Stimulated activated naive B cell treated with anti-CD40 and anti-IgM and Interleukin-4, amounts not matched to agents 10 μg/mL and 1 μg/mL and 100 μg/mL, for 72 hours (primary cell): ENCODE measurements at regions not wholly inside any gene's neighbourhood (a gene's known extent, or its start where the extent isn't known, plus 50 kb on each side); places are given as distances from the start of the nearest gene placed in this dataset.
A peak's percentile ranks its signal among the peaks of the same experiment; 100 is the strongest.

Experiments used
- ATAC-seq, 2 donors: fragments of 150-1000 bp; cut with Tn5 transposase; replicated peaks; 2 replicates each; pipeline ENCODE4 v1.10.0; 2021; ENCODE audit warnings: moderate library complexity in 1 of 2
- DNase-seq: peaks from one replicate; pipeline ENCODE4 v3.0.0; 2021
- H3K27ac Mint-ChIP-seq: one replicate; pipeline ENCODE4 v1.8.0; 2022; ENCODE audit warnings: mild to moderate bottlenecking, mixed read lengths
- H3K27me3 Mint-ChIP-seq, 2 donors: one replicate each; pipeline ENCODE4 v1.8.0; 2022; ENCODE audit warnings: mixed read lengths in 2 of 2
- H3K36me3 Mint-ChIP-seq, 2 donors: one replicate each; pipeline ENCODE4 v1.8.0; 2022; ENCODE audit warnings: mixed read lengths in 2 of 2, mild to moderate bottlenecking in 1 of 2
- H3K4me1 Mint-ChIP-seq, 2 donors: one replicate each; pipeline ENCODE4 v1.8.0; 2022; ENCODE audit warnings: mixed read lengths in 2 of 2, mild to moderate bottlenecking in 1 of 2
- H3K4me3 Mint-ChIP-seq, 2 donors: one replicate each; pipeline ENCODE4 v1.8.0; 2022; ENCODE audit warnings: mild to moderate bottlenecking in 2 of 2, mixed read lengths in 2 of 2, moderate library complexity in 1 of 2
- H3K9me3 Mint-ChIP-seq, 2 donors: one replicate each; pipeline ENCODE4 v1.8.0; 2022; ENCODE audit warnings: mixed read lengths in 2 of 2, mild to moderate bottlenecking in 1 of 2

DNA sequence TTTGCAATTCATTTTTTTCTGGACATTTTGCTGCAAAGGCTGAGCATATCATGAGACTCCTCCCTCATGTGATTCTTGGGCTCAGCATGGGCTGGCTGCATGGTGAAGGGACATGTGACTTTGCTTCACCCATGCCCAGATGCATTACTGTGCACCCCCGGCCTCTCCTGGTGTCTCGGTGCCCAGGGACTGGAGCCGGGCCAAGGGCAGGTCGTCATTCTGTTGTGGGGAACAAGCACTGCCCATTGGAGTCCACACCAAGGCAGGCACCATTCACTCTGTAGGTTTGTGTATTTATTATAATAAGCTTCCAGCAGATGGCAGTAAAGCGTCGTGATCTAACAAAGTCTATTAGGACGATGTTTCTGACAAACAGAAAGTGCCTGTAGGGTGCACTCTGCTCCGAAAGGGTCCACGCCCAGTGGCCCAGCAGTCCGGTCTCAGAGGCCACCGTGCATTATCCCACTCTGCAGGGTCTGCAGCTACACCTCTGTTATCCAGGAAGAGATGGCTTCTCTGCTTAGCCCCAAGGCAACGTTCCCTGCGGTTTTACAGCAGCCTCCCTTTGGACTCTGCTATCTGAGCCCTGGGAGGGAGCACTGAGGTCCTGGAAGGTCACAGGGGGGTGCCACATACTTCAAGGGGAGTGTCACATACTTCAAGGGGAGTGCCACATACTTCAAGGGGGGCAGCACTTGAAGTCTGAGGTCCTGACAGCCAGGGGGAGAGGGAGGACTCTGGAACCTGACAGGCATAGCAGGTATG lies 219.6 kb downstream of the TSN start:
- Mint-ChIP-seq H3K4me3 (peak overlapping the region; percentile 61 to 79), H3K36me3 (no peaks in the 10 kb centered on the region), H3K27ac (peak overlapping the region; percentile 57), H3K9me3 (no peaks in the 10 kb centered on the region), H3K27me3 (peaks cover 7% of the 10 kb centered on the region in 2 donors), H3K4me1 (peaks cover 7 to 11% of the 10 kb centered on the region in 2 donors)
- ATAC-seq: peak; percentile 95 to 97
- peak; percentile 32 for DNase-seq

- no peaks in the 10 kb centered on the region for H3K36me3 Mint-ChIP-seq
- peaks cover 0 to 7% of the 10 kb centered on the region in 2 donors for H3K27me3 Mint-ChIP-seq
- DNase-seq (no peak), ATAC-seq (no peak)
- H3K4me3 Mint-ChIP-seq: no peak overlapping the region
- H3K4me1 Mint-ChIP-seq: peaks cover 7 to 11% of the 10 kb centered on the region in 2 donors
- peak overlapping the region; percentile 22 for H3K27ac Mint-ChIP-seq
- H3K9me3 Mint-ChIP-seq: no peaks in the 10 kb centered on the region
Measured at GRCh38 chr2:121976926-121977325, 221.5 kb downstream of the TSN start.

GRCh38 chr2:121977326-121977725 lies 221.9 kb downstream of the TSN start:
- peaks cover 7 to 11% of the 10 kb centered on the region in 2 donors for H3K4me1 Mint-ChIP-seq
- DNase-seq (no peak), ATAC-seq (no peak)
- H3K27me3 Mint-ChIP-seq: peaks cover 0 to 7% of the 10 kb centered on the region in 2 donors
- no peak overlapping the region for H3K4me3 Mint-ChIP-seq
- no peaks in the 10 kb centered on the region for H3K9me3 Mint-ChIP-seq
- H3K27ac Mint-ChIP-seq: no peak overlapping the region
- no peaks in the 10 kb centered on the region for H3K36me3 Mint-ChIP-seq

- Mint-ChIP-seq H3K4me3 (no peak overlapping the region), H3K9me3 (no peaks in the 10 kb centered on the region), H3K27ac (no peak overlapping the region), H3K36me3 (no peaks in the 10 kb centered on the region), H3K27me3 (peaks cover 0 to 4% of the 10 kb centered on the region in 2 donors), H3K4me1 (no peaks in the 10 kb centered on the region)
- no peak for ATAC-seq
- no peak for DNase-seq
Measured at GRCh38 chr2:121992700-121993099, 237.2 kb downstream of the TSN start.

DNA sequence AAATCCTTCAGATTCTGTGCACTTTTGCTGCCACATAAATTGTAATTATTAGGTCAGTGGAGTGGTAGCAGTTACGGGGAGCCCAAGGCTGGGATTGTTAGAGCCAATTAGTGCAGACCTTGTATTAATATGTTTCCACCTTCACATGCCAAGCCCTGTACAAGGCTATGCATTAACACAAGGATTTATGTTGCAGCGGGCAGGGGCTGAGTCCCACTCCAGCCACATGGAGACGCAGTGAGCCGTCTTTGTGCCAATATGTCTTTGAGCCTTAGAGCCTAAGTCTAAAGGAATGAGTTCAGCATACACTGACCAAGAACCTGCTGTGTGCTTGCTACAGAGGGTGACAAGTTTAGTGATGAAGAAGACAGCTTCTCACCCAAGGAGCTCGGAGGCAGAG lies 238.2 kb downstream of the TSN start:
- no peak overlapping the region for H3K27ac Mint-ChIP-seq
- ATAC-seq (no peak), DNase-seq (no peak)
- no peaks in the 10 kb centered on the region for H3K36me3 Mint-ChIP-seq
- H3K27me3 Mint-ChIP-seq: peaks cover 0 to 4% of the 10 kb centered on the region in 2 donors
- no peaks in the 10 kb centered on the region for H3K9me3 Mint-ChIP-seq
- no peaks in the 10 kb centered on the region for H3K4me1 Mint-ChIP-seq
- no peak overlapping the region for H3K4me3 Mint-ChIP-seq

DNA sequence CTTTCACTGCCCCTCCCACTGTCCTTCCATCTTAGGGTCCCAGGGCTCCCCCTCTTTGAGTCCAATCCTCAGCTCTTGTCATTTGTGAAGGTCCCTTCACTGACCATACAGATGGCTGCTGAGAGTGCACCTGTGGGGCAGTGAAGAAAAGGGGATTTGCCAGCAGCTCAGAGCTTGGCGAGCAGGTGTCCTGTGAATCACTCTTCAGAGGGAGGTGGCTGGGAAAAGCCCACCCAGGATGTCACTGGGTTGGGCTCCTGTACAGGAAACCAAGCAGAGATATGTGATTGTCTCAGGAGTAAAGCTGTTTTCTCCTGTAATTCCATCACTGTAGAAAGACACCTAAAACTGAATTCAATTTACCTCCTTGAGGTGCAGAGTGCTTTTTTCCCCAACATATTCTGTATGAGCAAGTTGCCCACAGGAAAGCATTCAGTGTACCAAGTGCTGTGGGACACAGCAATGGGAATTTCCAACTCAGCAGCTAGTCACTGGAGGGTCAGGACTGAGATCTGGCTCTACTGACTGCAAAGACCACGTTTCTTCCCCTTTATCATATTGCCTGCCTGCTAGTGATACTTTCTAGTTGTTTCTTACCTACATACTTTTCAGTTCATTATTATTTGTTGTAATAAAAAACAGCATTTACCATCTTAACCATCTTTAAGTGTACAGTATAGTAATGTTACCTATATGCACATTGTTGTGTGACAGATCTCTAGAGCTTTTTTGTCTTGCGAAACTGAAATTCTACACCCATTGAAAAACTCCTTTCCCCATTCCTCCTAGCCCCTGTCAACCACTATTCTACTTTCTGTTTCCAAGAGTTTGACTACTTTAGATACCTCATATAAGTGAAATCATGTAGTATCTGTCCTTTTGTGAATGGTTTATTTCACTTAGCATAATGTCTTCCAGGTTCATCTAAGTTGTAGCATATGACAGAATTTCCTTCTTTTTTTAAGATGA lies 239.1 kb downstream of the TSN start:
- Mint-ChIP-seq H3K27me3 (peaks cover 0 to 4% of the 10 kb centered on the region in 2 donors), H3K4me3 (no peak overlapping the region)

GRCh38 chr2:121998751-121999150 lies 243.3 kb downstream of the TSN start:
- DNase-seq (no peak), ATAC-seq (no peak)
- Mint-ChIP-seq H3K9me3 (no peaks in the 10 kb centered on the region), H3K36me3 (no peaks in the 10 kb centered on the region), H3K27ac (no peak overlapping the region), H3K27me3 (peaks cover 3 to 7% of the 10 kb centered on the region in 2 donors), H3K4me1 (peaks cover 0 to 2% of the 10 kb centered on the region in 2 donors), H3K4me3 (no peak overlapping the region)

More for the DNA sequence above, 239.1 kb downstream of the TSN start:
- no peaks in the 10 kb centered on the region for H3K36me3 Mint-ChIP-seq
- H3K27ac Mint-ChIP-seq: no peak overlapping the region
- no peaks in the 10 kb centered on the region for H3K9me3 Mint-ChIP-seq
- ATAC-seq (no peak), DNase-seq (no peak)
- no peaks in the 10 kb centered on the region for H3K4me1 Mint-ChIP-seq

GRCh38 chr2:121999264-121999663 lies 243.8 kb downstream of the TSN start:
- Mint-ChIP-seq H3K27ac (no peak overlapping the region), H3K4me1 (peaks cover 0 to 2% of the 10 kb centered on the region in 2 donors), H3K4me3 (no peak overlapping the region), H3K36me3 (no peaks in the 10 kb centered on the region), H3K9me3 (no peaks in the 10 kb centered on the region), H3K27me3 (peaks cover 3 to 7% of the 10 kb centered on the region in 2 donors)
- no peak for DNase-seq
- ATAC-seq: no peak

- Mint-ChIP-seq H3K36me3 (no peaks in the 10 kb centered on the region), H3K27ac (no peak overlapping the region), H3K9me3 (no peaks in the 10 kb centered on the region), H3K4me3 (no peak overlapping the region), H3K27me3 (peaks cover 3 to 7% of the 10 kb centered on the region in 2 donors), H3K4me1 (peaks cover 0 to 2% of the 10 kb centered on the region in 2 donors)
- DNase-seq (no peak), ATAC-seq (no peak)
Measured at GRCh38 chr2:122000556-122001340, 245.3 kb downstream of the TSN start.

- H3K27ac Mint-ChIP-seq: no peak overlapping the region
- peaks cover 3 to 7% of the 10 kb centered on the region in 2 donors for H3K27me3 Mint-ChIP-seq
- no peak overlapping the region for H3K4me3 Mint-ChIP-seq
- DNase-seq: no peak
- no peaks in the 10 kb centered on the region for H3K36me3 Mint-ChIP-seq
- no peaks in the 10 kb centered on the region for H3K9me3 Mint-ChIP-seq
- ATAC-seq: no peak
- peaks cover 0 to 2% of the 10 kb centered on the region in 2 donors for H3K4me1 Mint-ChIP-seq
Measured at GRCh38 chr2:122001441-122001874, 246.0 kb downstream of the TSN start.

GRCh38 chr2:122003196-122003940 lies 247.9 kb downstream of the TSN start:
- peaks cover 3 to 7% of the 10 kb centered on the region in 2 donors for H3K27me3 Mint-ChIP-seq
- H3K27ac Mint-ChIP-seq: no peak overlapping the region
- ATAC-seq: no peak
- peaks cover 0 to 2% of the 10 kb centered on the region in 2 donors for H3K4me1 Mint-ChIP-seq
- H3K9me3 Mint-ChIP-seq: no peaks in the 10 kb centered on the region
- DNase-seq: no peak
- no peak overlapping the region for H3K4me3 Mint-ChIP-seq
- H3K36me3 Mint-ChIP-seq: no peaks in the 10 kb centered on the region

GRCh38 chr2:122007126-122007525 lies 251.7 kb downstream of the TSN start:
- Mint-ChIP-seq H3K4me3 (no peak overlapping the region), H3K27me3 (no peaks in the 10 kb centered on the region), H3K4me1 (no peaks in the 10 kb centered on the region), H3K9me3 (peaks cover 0 to 1% of the 10 kb centered on the region in 2 donors), H3K27ac (no peak overlapping the region), H3K36me3 (no peaks in the 10 kb centered on the region)
- ATAC-seq: no peak
- DNase-seq: no peak

GRCh38 chr2:122007577-122007976 lies 252.1 kb downstream of the TSN start:
- Mint-ChIP-seq H3K36me3 (no peaks in the 10 kb centered on the region), H3K4me3 (no peak overlapping the region), H3K4me1 (no peaks in the 10 kb centered on the region), H3K27me3 (no peaks in the 10 kb centered on the region), H3K9me3 (peaks cover 0 to 4% of the 10 kb centered on the region in 2 donors), H3K27ac (no peak overlapping the region)
- no peak for DNase-seq
- ATAC-seq: no peak
